22Rv1 (cell line): ENCODE measurements at regions not wholly inside any gene's neighbourhood (a gene's known extent, or its start where the extent isn't known, plus 50 kb on each side); places are given as distances from the start of the nearest gene placed in this dataset.

Experiments
- ZFX ChIP-seq: fragments of 450-650 bp; IDR thresholded peaks from 2 replicates; pipeline ENCODE4 v1.6.1; 2017; ENCODE audit warnings: antibody characterized with exemption, borderline replicate concordance
- TF ChIP-seq, protein P1 (sequence below): fragments of 450-650 bp; IDR thresholded peaks from 2 replicates; pipeline ENCODE4 v1.5.1; 2017; ENCODE audit warnings: mild to moderate bottlenecking

DNA sequence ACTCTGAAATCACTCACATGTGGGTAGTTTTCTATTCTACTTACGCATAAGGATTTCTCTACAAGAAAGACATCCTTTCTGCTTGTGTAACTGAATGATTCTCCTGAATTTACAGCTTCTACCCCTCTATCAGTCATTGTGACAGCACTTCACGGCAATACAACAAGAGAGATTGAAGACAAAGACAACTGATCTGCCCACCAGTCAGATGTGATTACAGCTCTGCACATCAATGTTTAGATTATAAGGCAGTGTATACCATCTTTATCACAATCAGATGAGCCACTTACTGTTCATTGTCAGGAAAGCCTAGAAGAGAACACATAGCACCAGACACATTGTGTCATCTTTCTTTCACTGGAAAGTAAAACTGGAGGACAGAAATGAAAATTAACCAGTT lies 324.4 kb downstream of the CENPC start:
- TF ChIP-seq, protein P1, sequence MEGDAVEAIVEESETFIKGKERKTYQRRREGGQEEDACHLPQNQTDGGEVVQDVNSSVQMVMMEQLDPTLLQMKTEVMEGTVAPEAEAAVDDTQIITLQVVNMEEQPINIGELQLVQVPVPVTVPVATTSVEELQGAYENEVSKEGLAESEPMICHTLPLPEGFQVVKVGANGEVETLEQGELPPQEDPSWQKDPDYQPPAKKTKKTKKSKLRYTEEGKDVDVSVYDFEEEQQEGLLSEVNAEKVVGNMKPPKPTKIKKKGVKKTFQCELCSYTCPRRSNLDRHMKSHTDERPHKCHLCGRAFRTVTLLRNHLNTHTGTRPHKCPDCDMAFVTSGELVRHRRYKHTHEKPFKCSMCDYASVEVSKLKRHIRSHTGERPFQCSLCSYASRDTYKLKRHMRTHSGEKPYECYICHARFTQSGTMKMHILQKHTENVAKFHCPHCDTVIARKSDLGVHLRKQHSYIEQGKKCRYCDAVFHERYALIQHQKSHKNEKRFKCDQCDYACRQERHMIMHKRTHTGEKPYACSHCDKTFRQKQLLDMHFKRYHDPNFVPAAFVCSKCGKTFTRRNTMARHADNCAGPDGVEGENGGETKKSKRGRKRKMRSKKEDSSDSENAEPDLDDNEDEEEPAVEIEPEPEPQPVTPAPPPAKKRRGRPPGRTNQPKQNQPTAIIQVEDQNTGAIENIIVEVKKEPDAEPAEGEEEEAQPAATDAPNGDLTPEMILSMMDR = no peak
- TF ChIP-seq ZFX = no peak
